ENCODE measurements at regions not wholly inside any gene's neighbourhood (a gene's known extent, or its start where the extent isn't known, plus 50 kb on each side); places are given as distances from the start of the nearest gene placed in this dataset.
"Not testable (repeated sequence)": the region's sequence is repeated elsewhere in the genome, so short reads cannot be mapped to it uniquely, and the experiment has no call there.

GRCh38 chr1:222948079-222948478 is 133.2 kb downstream of the DISP1 start:
- no peak for DNase-seq (ENCODE audit: low spot score)

DNA sequence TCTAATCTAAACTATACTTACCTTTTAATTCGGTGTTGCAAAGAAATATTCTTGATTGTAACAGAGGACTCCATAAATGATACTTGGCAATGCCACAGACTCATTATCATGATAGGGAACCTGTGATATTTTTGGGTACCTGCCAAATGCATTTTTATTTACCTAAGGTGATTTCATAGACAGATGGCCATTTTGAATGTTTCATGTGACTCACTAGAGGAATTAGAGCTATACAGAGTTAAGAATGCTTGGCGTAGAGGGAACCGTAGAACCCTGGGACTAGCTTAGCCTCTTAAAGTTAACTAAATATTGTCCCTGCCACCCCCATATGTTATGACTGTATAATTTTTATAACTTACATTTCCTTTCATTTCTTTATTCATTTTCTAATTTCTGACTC is 136.1 kb downstream of the DISP1 start:
- DNase-seq (ENCODE audit: low spot score) = no peak

DNA sequence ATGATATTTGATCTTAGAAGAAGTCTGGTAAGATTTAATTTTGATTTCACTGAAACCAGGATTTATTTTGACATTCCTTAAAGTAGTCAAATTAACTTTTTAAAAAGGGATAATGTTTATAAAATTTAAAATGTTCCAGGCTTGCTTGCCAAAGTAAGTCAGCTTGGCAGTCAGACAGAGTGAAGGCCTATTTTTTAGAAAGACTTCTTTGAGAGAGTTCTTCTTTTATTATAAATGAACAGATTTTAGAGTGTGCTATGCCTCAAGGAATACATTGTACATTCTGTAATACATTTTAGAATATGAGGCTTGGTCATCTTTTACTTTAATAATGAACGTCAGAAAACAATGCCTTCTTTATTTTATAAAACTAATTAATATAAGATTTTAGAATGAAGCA is 138.7 kb downstream of the DISP1 start:
- DNase-seq (ENCODE audit: low spot score) = no peak

DNA sequence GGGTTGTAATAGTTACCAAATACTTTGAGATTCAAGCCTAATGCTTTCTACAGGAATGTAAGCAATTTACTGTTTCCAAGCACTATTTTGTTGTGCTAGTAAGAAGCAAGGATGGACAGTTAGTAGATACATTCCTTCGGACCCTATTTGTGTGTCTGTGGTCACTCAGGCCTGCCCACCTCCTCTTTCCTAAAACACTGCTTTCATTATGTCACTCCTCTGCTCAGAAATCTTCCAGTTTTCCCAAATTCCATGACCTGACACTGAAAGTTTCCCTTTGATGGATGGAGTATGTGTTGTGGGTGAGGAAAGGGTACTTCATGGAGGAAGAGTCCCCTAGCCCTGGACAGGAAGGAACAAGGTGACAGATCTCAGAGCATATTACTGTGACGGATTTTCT is 141.1 kb downstream of the DISP1 start:
- DNase-seq (ENCODE audit: low spot score) = no peak

- no peak for DNase-seq (ENCODE audit: low spot score)
Measured at GRCh38 chr1:222956601-222957000, 141.8 kb downstream of the DISP1 start.

GRCh38 chr1:222967466-222968240 is 152.8 kb downstream of the DISP1 start:
- no peak for DNase-seq (ENCODE audit: low spot score)

DNA sequence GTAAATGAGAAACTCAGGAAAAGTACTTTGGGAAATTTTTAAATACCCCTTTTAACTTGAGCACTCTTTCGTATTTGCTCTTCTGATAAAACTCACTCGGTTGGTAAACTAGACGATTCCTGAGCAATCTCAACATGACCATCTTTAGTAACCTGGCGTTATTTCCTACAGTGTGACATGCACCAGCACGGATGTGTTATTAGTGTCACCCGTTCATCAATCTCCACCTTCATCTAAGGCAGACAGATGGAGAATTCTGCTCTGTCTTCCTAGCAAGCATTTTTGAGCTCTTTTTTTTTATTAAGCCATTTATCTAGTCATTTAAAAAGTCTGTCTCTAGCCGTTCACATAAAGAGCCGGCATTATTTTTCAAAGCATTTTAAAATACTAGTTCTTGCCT is 155.2 kb downstream of the DISP1 start:
- DNase-seq (ENCODE audit: low spot score) = no peak

DNA sequence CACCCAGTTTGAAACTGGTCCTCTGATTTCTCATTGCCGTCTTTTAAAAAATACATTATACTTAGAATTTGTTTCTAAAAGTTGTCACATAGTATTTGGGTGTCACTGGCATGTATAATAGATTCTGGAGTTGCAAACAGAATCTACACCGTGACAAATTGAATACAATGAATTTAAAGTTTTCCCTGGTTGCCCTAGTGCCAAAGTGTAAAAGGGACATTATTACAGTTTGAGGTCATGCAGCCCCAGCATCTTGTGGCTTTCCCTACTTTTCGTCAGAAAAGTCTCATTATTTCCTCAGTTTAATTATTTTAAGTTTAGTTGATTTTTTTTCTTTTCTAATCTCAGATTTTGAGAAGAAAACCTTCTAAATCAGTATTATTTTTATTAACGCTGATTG is 155.9 kb downstream of the DISP1 start:
- DNase-seq (ENCODE audit: low spot score) = no peak

GRCh38 chr1:222971146-222971545 is 156.3 kb downstream of the DISP1 start:
- DNase-seq (ENCODE audit: low spot score) = no peak

DNA sequence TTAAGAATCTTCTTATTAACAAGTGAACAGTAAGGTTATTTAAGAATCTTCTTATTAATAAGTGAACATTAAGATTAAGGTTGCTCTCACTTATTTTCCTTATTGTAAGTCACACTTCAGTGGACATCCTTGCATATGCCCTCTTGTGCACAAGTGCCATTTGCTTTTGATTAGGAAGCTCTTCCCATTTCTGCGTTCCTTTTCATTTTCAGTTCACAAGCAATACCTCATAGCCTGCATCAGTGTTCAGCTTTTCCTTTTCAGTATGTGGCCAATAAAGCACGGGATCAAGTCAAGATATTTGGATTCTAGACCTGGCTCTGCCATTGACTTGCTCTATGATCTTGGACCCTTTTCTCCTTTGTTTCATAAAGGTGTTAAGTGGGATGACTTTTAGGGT is 158.7 kb downstream of the DISP1 start:
- no peak for DNase-seq (ENCODE audit: low spot score)

DNA sequence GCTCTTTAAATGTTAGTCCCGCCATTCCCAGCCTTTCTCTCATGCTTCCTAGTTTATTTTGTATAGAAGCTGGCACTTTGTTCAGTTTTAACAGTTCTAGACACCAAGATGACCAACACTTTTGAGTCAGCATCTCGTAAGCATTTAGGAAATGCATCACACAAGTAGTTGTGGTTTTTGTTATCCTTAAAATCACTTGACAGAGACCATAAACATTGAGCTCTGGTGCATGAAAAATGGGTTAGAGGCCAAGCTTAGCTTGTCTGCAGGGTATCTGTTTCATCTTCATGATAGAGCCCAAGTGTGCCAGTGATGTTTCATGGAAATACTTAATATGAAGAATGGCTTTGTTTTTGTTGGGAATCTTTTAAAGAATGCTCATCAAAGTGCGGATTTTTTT is 159.7 kb downstream of the DISP1 start:
- no peak for DNase-seq (ENCODE audit: low spot score)

- no peak for DNase-seq (ENCODE audit: low spot score)
Measured at GRCh38 chr1:222975472-222976122, 160.8 kb downstream of the DISP1 start.

GRCh38 chr1:222976453-222976852 is 161.6 kb downstream of the DISP1 start:
- no peak for DNase-seq (ENCODE audit: low spot score)

- not testable (repeated sequence) for DNase-seq (ENCODE audit: low spot score)
Measured at GRCh38 chr1:222977294-222977693, 162.5 kb downstream of the DISP1 start.

DNA sequence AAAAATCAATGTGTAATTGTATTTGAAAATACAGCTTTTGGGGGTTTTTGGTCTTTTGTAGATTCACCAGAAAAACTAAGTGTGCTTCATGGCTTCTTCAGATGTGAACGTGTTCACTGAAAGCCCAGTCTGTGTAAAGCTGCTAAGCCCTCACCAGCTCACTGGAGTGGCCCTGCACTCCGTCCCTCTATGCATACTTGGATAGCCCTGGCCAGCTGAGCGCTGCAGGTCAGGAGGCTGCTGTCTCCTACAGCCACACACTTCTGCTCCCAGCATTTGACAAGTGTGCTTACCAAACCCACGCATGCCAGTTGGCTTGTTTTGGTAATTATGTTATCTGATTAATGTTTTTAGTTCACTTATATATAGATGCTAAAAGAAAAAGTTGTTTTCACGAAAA is 163.5 kb downstream of the TLR5 start:
- no peak for DNase-seq (ENCODE audit: low spot score)

DNA sequence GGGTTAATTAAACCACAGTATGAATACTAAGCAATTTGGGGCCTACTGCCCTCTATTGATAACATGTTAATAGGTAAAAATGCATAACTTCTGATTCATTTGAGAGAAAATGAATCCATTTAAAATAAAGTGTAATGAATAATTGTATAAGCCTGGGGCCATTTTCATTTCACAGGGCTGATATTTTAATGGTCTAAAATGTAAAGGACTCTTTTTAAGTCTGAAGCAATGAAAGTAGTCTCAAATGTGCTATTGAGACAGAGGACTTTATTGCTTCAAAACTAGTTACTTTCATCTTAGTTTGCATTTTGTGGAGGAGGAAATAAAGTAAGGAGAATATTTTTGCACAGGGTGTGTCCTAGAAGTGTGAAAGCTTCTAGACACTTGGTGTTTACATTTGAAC is 155.4 kb downstream of the TLR5 start:
- DNase-seq (ENCODE audit: low spot score) = no peak

DNA sequence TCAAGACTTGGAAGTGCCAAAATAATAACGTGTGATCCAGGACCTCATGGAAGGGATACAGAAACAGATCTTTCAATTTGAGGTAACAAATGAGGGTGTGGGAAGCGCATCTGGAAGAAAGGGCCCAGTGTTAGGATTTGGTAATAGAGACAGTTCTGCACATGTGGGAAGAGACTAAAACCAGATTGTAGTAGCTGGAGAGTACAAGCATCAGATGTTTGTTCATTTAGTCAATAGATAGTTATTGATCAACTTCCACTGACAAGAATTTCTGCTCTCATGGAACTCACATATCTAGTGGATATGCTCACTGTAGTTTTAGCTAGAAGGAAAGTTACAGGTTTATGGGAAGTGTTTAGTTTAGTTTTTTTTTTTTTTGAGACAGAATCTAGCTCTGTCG is 153.6 kb downstream of the TLR5 start:
- DNase-seq (ENCODE audit: low spot score) = no peak

- DNase-seq (ENCODE audit: low spot score) = no peak
Measured at GRCh38 chr1:222991177-222991576, 151.9 kb downstream of the TLR5 start.

DNA sequence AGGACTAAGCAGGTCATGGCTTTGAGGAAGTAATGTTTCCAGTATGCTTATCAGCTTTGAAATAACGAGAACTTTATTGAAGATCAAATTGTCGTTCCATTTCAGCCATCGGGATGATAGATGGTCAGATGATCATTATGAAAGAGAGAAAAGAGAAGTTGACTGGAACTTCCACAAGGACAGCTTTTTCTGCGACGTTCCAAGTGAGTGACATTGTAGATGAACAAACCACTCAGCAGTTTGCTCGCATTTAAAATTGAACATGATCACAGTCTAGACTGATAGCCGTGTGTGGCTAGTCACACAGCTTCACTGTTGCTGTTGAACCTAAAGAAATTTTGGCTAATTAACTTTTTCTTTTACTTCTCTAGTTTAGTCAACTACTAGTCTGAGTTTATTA is 151.1 kb downstream of the TLR5 start:
- DNase-seq (ENCODE audit: low spot score) = no peak

GRCh38 chr1:222994511-222995235 is 148.4 kb downstream of the TLR5 start:
- no peak for DNase-seq (ENCODE audit: low spot score)

GRCh38 chr1:222995236-222995580 is 147.8 kb downstream of the TLR5 start:
- DNase-seq (ENCODE audit: low spot score) = no peak

DNA sequence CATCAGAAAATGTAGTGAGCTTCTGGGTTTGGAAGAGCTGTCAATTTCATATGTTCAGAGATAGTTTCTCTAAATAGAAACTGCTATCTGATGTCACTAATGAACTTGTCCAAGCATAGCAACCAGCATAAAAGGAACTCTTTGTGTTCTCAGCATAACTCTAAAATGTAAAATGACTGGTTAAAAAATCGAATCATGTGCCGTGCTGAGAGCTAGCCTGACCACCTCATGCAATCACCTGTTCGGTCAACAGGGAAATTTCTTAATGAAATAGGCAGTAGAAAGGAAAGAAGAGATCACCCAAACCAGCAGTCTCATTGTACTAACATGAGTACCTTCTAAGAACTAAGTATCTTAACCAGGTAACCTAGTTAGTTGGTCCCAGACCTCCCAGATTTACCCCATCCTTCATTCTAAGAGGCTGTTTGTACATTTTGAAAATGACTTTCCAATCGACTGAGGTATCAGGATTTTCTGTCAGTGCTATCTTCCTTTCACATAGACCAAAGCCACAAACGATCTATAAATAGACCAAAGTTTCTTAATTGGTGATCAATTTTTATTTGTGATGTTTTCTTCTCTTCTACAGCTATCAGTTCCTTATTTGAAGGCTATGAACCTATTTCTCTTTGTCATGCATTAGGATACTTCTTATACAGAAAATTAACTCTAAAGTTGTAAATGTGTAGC is 147.3 kb downstream of the TLR5 start:
- no peak for DNase-seq (ENCODE audit: low spot score)

Measured in CD4-positive, alpha-beta T cell treated with Interleukin-2 at 100 ng/mL for 4 hours (primary cell).